ENCODE measurements at regions not wholly inside any gene's neighbourhood (a gene's known extent, or its start where the extent isn't known, plus 50 kb on each side); places are given as distances from the start of the nearest gene placed in this dataset.

GRCh38 chr15:70362350-70362749 lies 264.6 kb upstream of the TLE3 start:
- TF ChIP-seq POLR2A (IDR thresholded peaks at IDR 0.05; ENCODE audit: low read depth, low read length) (no peak), POU2F2 (IDR thresholded peaks at IDR 0.05; ENCODE audit: low read depth, low read length) (no peak)

All from GM12891 (cell line).